Smooth muscle cell (in vitro differentiated cells): ENCODE measurements at regions not wholly inside any gene's neighbourhood (a gene's known extent, or its start where the extent isn't known, plus 50 kb on each side); places are given as distances from the start of the nearest gene placed in this dataset.

Experiments used
- DNase-seq: peaks from one replicate; lab custom pipeline; 2025; ENCODE audit not compliant: unreplicated experiment; lab: John Stamatoyannopoulos, UW
- H2AFZ ChIP-seq: fragments of 200-600 bp; sonication (generic); 2 replicates; pipeline ENCODE4 v1.6.0; 2016; ENCODE audit warnings: antibody characterized with exemption, low read depth, mild to moderate bottlenecking
- H3F3A ChIP-seq: fragments of 200-600 bp; sonication (generic); 2 replicates; pipeline ENCODE4 v1.6.0; 2017; ENCODE audit warnings: antibody characterized with exemption, low read depth
- H3K27ac ChIP-seq: fragments of 200-600 bp; sonication (generic); 2 replicates; pipeline ENCODE4 v1.5.1; 2016; ENCODE audit warnings: low read depth, mild to moderate bottlenecking
- H3K27me3 ChIP-seq: fragments of 200-600 bp; sonication (generic); 2 replicates; pipeline ENCODE4 v1.6.1; 2016; ENCODE audit warnings: low read depth, mild to moderate bottlenecking
- H3K36me3 ChIP-seq: fragments of 200-600 bp; sonication (generic); 2 replicates; pipeline ENCODE4 v1.5.1; 2016; ENCODE audit warnings: low read depth
- H3K4me1 ChIP-seq: fragments of 200-600 bp; sonication (generic); 2 replicates; pipeline ENCODE4 v1.5.1; 2016; ENCODE audit warnings: low read depth
- H3K4me2 ChIP-seq: fragments of 200-600 bp; sonication (generic); 2 replicates; pipeline ENCODE4 v1.6.0; 2016; ENCODE audit warnings: mild to moderate bottlenecking
- H3K4me3 ChIP-seq: fragments of 200-600 bp; sonication (generic); 2 replicates; pipeline ENCODE4 v1.5.1; 2016; ENCODE audit warnings: mild to moderate bottlenecking
- H3K79me2 ChIP-seq: fragments of 200-600 bp; sonication (generic); 2 replicates; pipeline ENCODE4 v1.6.0; 2016; ENCODE audit warnings: low read depth, mild to moderate bottlenecking
- H3K9ac ChIP-seq: fragments of 200-600 bp; sonication (generic); 2 replicates; pipeline ENCODE4 v1.6.0; 2016; ENCODE audit warnings: low read depth
- H3K9me3 ChIP-seq: fragments of 200-600 bp; sonication (generic); replicated peaks from 2 replicates; pipeline ENCODE4 v1.5.1; 2016; ENCODE audit warnings: low read depth
- H4K20me1 ChIP-seq: fragments of 200-600 bp; sonication (generic); 2 replicates; pipeline ENCODE4 v1.6.0; 2016; ENCODE audit warnings: low read depth
- WGBS: methylation state at CpG from one replicate; pipeline ENCODE4 v1.1.7; 2016; ENCODE audit warnings: low lambda C conversion rate; 5-methylcytosine and 5-hydroxymethylcytosine counted together
- TF ChIP-seq, protein P1 (sequence below): fragments of 200-600 bp; sonication (generic); IDR thresholded peaks from 2 replicates; pipeline ENCODE4 v1.5.1; 2017; ENCODE audit warnings: borderline replicate concordance, mild to moderate bottlenecking, antibody characterized with exemption; ENCODE audit not compliant: insufficient read depth, poor library complexity, severe bottlenecking

DNA sequence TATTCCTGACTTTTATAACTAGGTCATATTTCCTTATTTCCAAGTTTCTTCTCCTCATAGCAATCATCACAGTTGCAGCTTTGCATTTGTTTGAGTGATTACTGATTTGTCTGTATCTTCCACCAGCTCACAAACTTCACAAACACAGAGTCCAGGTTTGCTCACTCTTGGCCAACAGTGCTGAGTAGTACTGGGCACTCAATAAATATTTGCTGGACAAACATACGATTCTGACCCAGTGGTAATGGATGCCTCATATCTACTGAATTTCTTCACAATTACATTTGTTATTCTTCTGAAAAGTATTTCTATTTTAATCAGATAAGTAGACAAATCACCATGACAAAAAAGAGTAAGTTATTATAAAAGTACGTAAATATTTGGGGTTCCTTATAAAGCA is 516.3 kb downstream of the TDRD15 start:
- no peak overlapping the region for H3K9ac ChIP-seq
- WGBS = 91% methylated on average over 2 of the region's 2 CpGs
- peaks cover 8% of the 10 kb centered on the region for H3F3A ChIP-seq
- no peak for DNase-seq
- no peaks in the 10 kb centered on the region for H4K20me1 ChIP-seq
- H3K4me3 ChIP-seq = no peak overlapping the region
- H2AFZ ChIP-seq = no peak overlapping the region
- H3K27ac ChIP-seq = no peak overlapping the region
- TF ChIP-seq, protein P1, sequence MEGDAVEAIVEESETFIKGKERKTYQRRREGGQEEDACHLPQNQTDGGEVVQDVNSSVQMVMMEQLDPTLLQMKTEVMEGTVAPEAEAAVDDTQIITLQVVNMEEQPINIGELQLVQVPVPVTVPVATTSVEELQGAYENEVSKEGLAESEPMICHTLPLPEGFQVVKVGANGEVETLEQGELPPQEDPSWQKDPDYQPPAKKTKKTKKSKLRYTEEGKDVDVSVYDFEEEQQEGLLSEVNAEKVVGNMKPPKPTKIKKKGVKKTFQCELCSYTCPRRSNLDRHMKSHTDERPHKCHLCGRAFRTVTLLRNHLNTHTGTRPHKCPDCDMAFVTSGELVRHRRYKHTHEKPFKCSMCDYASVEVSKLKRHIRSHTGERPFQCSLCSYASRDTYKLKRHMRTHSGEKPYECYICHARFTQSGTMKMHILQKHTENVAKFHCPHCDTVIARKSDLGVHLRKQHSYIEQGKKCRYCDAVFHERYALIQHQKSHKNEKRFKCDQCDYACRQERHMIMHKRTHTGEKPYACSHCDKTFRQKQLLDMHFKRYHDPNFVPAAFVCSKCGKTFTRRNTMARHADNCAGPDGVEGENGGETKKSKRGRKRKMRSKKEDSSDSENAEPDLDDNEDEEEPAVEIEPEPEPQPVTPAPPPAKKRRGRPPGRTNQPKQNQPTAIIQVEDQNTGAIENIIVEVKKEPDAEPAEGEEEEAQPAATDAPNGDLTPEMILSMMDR = no peak
- no peaks in the 10 kb centered on the region for H3K79me2 ChIP-seq
- H3K4me2 ChIP-seq = no peak overlapping the region
- H3K27me3 ChIP-seq = no peaks in the 10 kb centered on the region
- H3K9me3 ChIP-seq = no peaks in the 10 kb centered on the region
- H3K4me1 ChIP-seq = peaks cover 6% of the 10 kb centered on the region
- no peaks in the 10 kb centered on the region for H3K36me3 ChIP-seq

DNA sequence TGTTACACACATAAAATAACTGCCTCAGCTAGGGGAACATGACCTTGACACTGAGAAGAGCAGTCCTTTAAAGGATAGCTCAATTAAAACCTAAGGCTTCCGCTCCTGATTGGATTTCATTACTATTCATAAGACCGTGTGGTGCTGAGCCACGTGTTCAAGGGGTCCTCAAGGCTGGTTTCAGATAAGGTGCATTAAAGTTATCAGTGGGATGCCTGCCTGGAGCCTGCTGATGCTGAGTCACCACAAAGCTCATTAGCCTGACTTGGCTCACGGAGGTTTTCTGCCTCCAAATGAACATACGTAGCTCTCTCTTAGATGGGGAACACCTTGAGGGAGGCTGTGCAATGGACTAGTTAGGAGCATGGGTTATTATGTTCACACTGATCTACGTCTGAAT is 518.9 kb downstream of the TDRD15 start:
- 15% methylated on average over 6 of the region's 6 CpGs for WGBS
- no peaks in the 10 kb centered on the region for H3K27me3 ChIP-seq
- H3F3A ChIP-seq = peaks cover 8% of the 10 kb centered on the region
- no peaks in the 10 kb centered on the region for H3K79me2 ChIP-seq
- no peak overlapping the region for H3K4me3 ChIP-seq
- peaks cover 6% of the 10 kb centered on the region for H3K4me1 ChIP-seq
- TF ChIP-seq, protein P1 = no peak
- no peak for DNase-seq
- no peak overlapping the region for H3K9ac ChIP-seq
- H3K4me2 ChIP-seq = peak overlapping the region; percentile 34
- no peaks in the 10 kb centered on the region for H3K9me3 ChIP-seq
- peak overlapping the region; percentile 45 for H3K27ac ChIP-seq
- no peaks in the 10 kb centered on the region for H4K20me1 ChIP-seq
- no peak overlapping the region for H2AFZ ChIP-seq
- no peaks in the 10 kb centered on the region for H3K36me3 ChIP-seq

DNA sequence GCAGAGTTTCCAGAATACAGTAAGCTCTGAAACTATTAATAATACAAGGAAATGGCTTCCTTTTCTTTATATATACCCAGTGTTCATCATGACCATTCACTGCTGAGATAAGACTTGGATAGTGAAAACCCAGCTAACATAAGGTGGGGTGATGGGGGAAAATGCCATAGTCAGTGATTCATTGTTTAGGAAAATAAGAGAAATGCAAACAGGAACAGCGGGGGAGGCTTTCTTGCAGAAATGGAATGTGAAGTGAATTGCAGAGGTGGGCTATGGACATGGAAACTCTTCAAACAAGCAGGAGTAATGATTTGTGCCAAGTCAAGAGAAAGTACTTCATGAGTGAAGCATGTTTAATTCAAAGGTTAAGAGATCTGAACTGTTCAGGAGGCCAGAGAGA is 519.4 kb downstream of the TDRD15 start:
- Histone ChIP-seq H3K9me3 (no peaks in the 10 kb centered on the region), H3K27ac (peak overlapping the region; percentile 45), H3K9ac (no peak overlapping the region), H2AFZ (no peak overlapping the region), H3K4me1 (peaks cover 6% of the 10 kb centered on the region), H4K20me1 (no peaks in the 10 kb centered on the region), H3K27me3 (no peaks in the 10 kb centered on the region), H3K4me2 (peak overlapping the region; percentile 34), H3K79me2 (no peaks in the 10 kb centered on the region), H3K4me3 (no peak overlapping the region), H3F3A (peaks cover 8% of the 10 kb centered on the region), H3K36me3 (no peaks in the 10 kb centered on the region)
- DNase-seq = no peak
- TF ChIP-seq, protein P1 = no peak
- WGBS = 45% methylated on average over 1 of the region's 1 CpG

DNA sequence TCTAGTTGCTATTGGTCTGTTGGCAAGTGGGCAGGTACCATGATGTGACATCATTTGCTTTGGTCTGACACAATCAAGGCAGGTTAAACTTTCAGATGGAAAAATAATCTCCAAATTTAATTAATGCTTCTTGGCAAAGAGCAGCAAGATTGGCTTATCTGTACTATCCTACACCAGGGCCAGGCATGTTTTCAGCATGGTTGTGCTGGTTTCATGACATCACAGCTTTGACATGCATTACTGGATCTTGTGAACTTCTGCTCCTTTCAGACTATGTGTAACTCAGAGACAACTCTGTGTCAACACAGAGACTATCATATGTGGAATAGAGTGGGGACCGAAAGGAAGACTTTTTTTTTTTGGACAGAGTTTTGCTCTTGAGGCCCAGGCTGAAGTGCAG is 520.5 kb downstream of the TDRD15 start:
- TF ChIP-seq, protein P1 = no peak
- Histone ChIP-seq H3K9ac (no peak overlapping the region), H3K4me2 (no peak overlapping the region), H3K4me3 (no peak overlapping the region), H3F3A (peaks cover 8% of the 10 kb centered on the region), H4K20me1 (no peaks in the 10 kb centered on the region), H3K27ac (no peak overlapping the region), H3K27me3 (no peaks in the 10 kb centered on the region), H3K79me2 (no peaks in the 10 kb centered on the region), H3K36me3 (no peaks in the 10 kb centered on the region), H2AFZ (no peak overlapping the region), H3K4me1 (peaks cover 6% of the 10 kb centered on the region), H3K9me3 (no peaks in the 10 kb centered on the region)
- no peak for DNase-seq
- 67% methylated on average over 1 of the region's 1 CpG for WGBS
